ENCODE measurements at regions not wholly inside any gene's neighbourhood (a gene's known extent, or its start where the extent isn't known, plus 50 kb on each side); places are given as distances from the start of the nearest gene placed in this dataset.

DNA sequence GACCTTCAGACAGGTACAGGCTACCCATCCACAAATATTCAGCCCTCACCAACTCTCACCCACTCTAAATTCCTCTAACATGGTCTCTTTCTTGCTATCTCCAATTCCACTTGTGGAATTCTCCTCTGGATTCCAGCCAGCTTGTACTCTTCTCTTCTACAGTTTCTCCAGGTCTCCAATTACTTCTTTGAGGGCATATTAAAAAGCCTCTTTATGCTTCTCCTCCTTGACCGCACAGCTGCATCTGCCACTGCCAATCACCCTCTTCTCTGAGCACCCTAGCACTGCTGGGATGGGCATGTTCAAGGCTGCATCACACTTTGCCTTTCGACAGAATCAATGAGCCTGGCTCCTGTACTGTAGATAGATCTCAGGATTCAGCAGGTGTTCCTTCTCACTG lies 101.5 kb upstream of the ANKRD1 start:
- TF ChIP-seq, protein P1, sequence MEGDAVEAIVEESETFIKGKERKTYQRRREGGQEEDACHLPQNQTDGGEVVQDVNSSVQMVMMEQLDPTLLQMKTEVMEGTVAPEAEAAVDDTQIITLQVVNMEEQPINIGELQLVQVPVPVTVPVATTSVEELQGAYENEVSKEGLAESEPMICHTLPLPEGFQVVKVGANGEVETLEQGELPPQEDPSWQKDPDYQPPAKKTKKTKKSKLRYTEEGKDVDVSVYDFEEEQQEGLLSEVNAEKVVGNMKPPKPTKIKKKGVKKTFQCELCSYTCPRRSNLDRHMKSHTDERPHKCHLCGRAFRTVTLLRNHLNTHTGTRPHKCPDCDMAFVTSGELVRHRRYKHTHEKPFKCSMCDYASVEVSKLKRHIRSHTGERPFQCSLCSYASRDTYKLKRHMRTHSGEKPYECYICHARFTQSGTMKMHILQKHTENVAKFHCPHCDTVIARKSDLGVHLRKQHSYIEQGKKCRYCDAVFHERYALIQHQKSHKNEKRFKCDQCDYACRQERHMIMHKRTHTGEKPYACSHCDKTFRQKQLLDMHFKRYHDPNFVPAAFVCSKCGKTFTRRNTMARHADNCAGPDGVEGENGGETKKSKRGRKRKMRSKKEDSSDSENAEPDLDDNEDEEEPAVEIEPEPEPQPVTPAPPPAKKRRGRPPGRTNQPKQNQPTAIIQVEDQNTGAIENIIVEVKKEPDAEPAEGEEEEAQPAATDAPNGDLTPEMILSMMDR (conservative IDR thresholded peaks at IDR 0.05; ENCODE audit: low read depth, low read length), result no peak
- no peak for TF ChIP-seq EZH2 (IDR thresholded peaks at IDR 0.05; ENCODE audit: borderline replicate concordance, low read depth, low read length, poor library complexity, severe bottlenecking)

Measured in A673 (cell line).